Mucosa of descending colon (tissue), 3 donors: ENCODE measurements at regions not wholly inside any gene's neighbourhood (a gene's known extent, or its start where the extent isn't known, plus 50 kb on each side); places are given as distances from the start of the nearest gene placed in this dataset.

Experiments
- ATAC-seq: fragments of 200-7000 bp; cut with Tn5 transposase; one replicate; pipeline ENCODE4 v1.9.1; 2020; ENCODE audit warnings: mild to moderate bottlenecking, moderate library complexity
- DNase-seq, 3 donors: peaks; one replicate each; pipeline ENCODE4 v3.0.0-alpha.2; 2020
- H3K36me3 ChIP-seq: fragments of 200-600 bp; one replicate; pipeline ENCODE4 v1.8.0; 2021; ENCODE audit warnings: low read depth, mild to moderate bottlenecking
- H3K4me1 ChIP-seq: fragments of 200-600 bp; one replicate; pipeline ENCODE4 v1.8.0; 2021; ENCODE audit warnings: low read depth, mild to moderate bottlenecking
- H3K4me3 ChIP-seq: fragments of 200-600 bp; one replicate; pipeline ENCODE4 v1.8.0; 2021; ENCODE audit warnings: mild to moderate bottlenecking
- H3K9me3 ChIP-seq: fragments of 200-600 bp; one replicate; pipeline ENCODE4 v1.8.0; 2021; ENCODE audit warnings: mild to moderate bottlenecking
- intact Hi-C, 2 donors: fragments of 100-400 bp; cut with DNase I in 1 of 2; cut with micrococcal nuclease in 1 of 2; formaldehyde crosslinking; loops; one replicate each; pipeline versions ENCODE4 v1.11.0 to v1.11.1; 2022; cut with DNase I, micrococcal nuclease
- TF ChIP-seq, protein P1 (sequence below): fragments of 200-600 bp; IDR thresholded peaks from one replicate; pipeline ENCODE4 v1.8.0; 2022; ENCODE audit warnings: antibody characterized with exemption, mild to moderate bottlenecking
- donor health status: DM: no; HTN: no; CAD: no; lungs with moderate emphysema.
- donor health status: DM: no; HTN: no; CAD: no.
- donor health status: DM: no; HTN: yes; CAD: no.

DNA sequence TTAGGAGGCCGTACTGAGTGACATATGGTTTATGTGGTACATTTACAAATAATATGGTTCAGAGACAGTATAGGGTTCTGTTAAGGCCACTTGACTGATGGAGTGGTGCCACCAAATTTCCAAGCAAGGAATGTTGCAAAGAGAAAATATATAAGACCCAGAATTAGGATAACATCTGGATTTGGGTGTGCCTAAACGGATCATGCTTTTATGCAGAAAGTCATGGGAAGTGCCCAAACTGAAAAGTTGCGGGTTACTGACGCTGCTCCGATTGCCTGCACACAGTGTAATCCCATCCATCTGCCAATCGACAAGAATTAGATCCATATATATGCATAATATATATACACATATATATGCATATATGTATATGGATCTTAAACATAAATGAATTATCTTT is 138.4 kb upstream of the DCN start:
- intact Hi-C loops, result loop anchor here (5.0 to 10.0 kb wide), 2 partner anchors 144 to 146 kb away; no protein-coding TSS in a partner anchor
- TF ChIP-seq, protein P1, sequence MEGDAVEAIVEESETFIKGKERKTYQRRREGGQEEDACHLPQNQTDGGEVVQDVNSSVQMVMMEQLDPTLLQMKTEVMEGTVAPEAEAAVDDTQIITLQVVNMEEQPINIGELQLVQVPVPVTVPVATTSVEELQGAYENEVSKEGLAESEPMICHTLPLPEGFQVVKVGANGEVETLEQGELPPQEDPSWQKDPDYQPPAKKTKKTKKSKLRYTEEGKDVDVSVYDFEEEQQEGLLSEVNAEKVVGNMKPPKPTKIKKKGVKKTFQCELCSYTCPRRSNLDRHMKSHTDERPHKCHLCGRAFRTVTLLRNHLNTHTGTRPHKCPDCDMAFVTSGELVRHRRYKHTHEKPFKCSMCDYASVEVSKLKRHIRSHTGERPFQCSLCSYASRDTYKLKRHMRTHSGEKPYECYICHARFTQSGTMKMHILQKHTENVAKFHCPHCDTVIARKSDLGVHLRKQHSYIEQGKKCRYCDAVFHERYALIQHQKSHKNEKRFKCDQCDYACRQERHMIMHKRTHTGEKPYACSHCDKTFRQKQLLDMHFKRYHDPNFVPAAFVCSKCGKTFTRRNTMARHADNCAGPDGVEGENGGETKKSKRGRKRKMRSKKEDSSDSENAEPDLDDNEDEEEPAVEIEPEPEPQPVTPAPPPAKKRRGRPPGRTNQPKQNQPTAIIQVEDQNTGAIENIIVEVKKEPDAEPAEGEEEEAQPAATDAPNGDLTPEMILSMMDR, result no peak
- no peak for DNase-seq
- Histone ChIP-seq H3K4me3 (no peak overlapping the region), H3K9me3 (no peaks in the 10 kb centered on the region), H3K4me1 (no peaks in the 10 kb centered on the region), H3K36me3 (no peaks in the 10 kb centered on the region)
- ATAC-seq, result no peak

DNA sequence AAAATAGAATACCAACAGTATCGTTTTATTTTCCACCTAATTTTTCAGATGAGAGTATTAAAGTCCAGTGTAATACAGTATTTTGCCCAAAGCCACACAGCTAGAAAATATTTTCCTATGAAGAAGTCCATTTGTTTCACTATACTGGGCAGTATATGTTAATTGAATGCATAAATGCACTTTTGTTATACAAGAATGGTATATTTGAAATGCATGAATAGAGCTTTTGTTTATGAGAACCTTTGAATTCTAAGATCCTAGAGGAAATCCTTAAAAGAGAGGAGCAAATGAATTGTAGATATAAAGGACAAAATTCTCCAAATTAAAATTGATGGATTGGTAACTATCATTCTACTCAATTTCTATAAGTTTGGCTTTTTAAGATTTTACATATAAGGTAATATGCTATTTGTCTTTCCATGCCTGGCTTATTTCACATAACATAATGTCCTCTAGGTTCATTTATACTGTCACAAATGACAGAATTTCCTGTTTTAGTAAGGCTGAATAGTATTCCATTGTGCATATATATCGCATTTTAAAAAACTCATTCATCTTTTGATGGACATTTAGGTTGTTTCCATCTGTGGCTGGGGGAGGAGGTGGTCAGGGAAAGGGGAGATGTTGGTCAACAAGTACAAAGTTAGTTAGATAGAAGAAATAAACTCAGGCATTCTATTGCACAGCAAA is 136.6 kb upstream of the DCN start:
- no peak for ATAC-seq
- TF ChIP-seq, protein P1, result no peak
- no peak for DNase-seq
- Histone ChIP-seq H3K4me3 (no peak overlapping the region), H3K9me3 (no peaks in the 10 kb centered on the region), H3K4me1 (no peaks in the 10 kb centered on the region), H3K36me3 (no peaks in the 10 kb centered on the region)
- intact Hi-C loops, result no loop called here

DNA sequence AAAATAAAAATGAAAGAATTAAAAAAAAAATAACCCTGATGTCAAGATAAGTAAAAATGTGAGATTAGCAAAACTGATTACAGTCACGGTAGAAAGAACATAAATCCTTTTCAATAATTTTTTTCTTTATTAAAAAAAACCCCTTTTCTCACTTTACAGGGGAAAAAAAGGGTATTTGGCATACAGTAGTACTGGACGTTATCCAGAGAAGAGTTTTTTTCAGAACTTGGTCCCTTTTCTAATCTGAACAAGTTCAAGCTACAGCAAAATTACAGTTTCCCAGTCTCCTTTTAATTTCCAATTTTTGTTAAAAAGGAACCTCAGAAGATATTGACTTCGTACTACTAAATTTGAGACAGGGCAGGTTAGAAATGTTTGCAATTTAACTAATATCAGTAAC is 134.7 kb upstream of the DCN start:
- Histone ChIP-seq H3K9me3 (no peaks in the 10 kb centered on the region), H3K4me1 (no peaks in the 10 kb centered on the region), H3K4me3 (no peak overlapping the region), H3K36me3 (no peaks in the 10 kb centered on the region)
- TF ChIP-seq, protein P1, result no peak
- DNase-seq (no peak), ATAC-seq (no peak)
- intact Hi-C loops, result no loop called here

DNA sequence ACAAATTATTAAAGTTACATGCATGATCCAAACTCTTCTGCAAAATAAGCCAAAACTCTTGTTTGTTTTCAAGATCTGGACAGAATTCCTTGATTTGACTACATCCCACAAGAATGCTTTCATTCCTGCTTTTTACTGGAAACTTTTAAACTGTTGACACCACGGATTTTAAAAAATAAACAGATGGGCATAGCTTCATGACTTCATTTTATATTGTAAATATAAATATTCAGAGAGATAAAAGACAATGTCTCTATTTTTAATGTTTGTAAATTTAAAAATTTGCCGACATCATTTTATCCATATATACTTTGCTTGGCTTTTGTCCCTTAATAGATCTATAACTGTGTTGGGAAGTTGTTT is 134.3 kb upstream of the DCN start:
- no peak for ATAC-seq
- no peak overlapping the region for H3K4me3 ChIP-seq
- no peak for DNase-seq
- intact Hi-C loops, result no loop called here
- TF ChIP-seq, protein P1, result no peak
- H3K4me1 ChIP-seq, result no peaks in the 10 kb centered on the region
- H3K9me3 ChIP-seq, result no peaks in the 10 kb centered on the region
- no peaks in the 10 kb centered on the region for H3K36me3 ChIP-seq

DNA sequence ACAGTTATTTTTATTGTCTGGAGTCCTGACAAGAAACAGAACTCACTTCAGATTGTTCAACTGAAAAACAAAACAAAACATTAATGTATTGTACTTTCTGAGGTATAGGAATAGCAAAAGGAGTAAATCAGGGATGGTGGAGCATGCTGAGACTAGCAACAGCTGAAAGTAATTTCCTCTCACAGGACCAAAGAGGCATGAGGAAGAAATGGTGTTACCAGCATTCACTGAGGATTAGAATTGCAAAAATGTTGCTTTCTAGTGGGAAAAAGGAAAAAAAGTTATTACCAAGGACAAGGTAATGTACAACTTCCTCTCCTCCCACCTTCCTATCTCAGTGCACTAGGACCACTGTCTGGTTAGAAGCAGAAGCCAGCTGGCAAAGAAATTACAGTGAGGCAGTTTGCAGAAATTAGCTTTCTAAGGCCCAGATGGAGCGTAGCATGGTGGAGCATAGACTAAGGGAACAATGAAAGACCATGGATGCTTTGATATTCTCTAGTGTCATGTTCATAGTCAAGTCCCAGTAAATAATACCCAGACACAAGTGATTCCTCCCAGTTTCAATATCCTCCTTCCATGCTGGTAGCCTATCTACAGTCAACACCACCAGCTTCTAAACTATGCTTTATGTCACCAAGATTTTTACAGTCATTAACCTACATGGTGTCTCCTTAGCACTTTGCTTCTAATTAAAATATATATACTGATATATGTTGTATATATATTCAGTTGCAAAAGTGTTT is 133.7 kb upstream of the DCN start:
- Histone ChIP-seq H3K4me1 (no peaks in the 10 kb centered on the region), H3K36me3 (no peaks in the 10 kb centered on the region), H3K9me3 (no peaks in the 10 kb centered on the region), H3K4me3 (no peak overlapping the region)
- TF ChIP-seq, protein P1, result no peak
- no peak for ATAC-seq
- intact Hi-C loops, result no loop called here
- DNase-seq, result no peak
